ENCODE measurements at regions not wholly inside any gene's neighbourhood (a gene's known extent, or its start where the extent isn't known, plus 50 kb on each side); places are given as distances from the start of the nearest gene placed in this dataset.

- no peak for DNase-seq (ENCODE audit: low read depth, low spot score)
- BruUV-seq (replicated peaks) = no TSS peak
These were observed 92.7 kb downstream of the C12orf75 start for GRCh38 chr12:105423237-105423636.

More at GRCh38 chr12:105423237-105423636, 92.7 kb downstream of the C12orf75 start:
- peaks cover 0 to 5% of the 10 kb centered on the region in 2 experiments; a peak in 1 of 4 replicates for H3K4me1 ChIP-seq (ENCODE audit: control insufficient read depth in 1 of 2, insufficient read depth in 2 of 2, low read length in 2 of 2)
- no peaks in the 10 kb centered on the region for H3K36me3 ChIP-seq (ENCODE audit: control insufficient read depth in 1 of 2, insufficient read depth in 2 of 2, low read length in 2 of 2)
- H3K27ac ChIP-seq (ENCODE audit: low read depth, low read length) = no peak overlapping the region
- intact Hi-C loops (cut with micrococcal nuclease) = loop anchor here (10.0 kb wide), 2 partner anchors 282 to 1502 kb away; no protein-coding TSS in a partner anchor
- no peaks in the 10 kb centered on the region for H3K79me2 ChIP-seq (ENCODE audit: insufficient read depth, low read length)
- TF ChIP-seq, protein P1, sequence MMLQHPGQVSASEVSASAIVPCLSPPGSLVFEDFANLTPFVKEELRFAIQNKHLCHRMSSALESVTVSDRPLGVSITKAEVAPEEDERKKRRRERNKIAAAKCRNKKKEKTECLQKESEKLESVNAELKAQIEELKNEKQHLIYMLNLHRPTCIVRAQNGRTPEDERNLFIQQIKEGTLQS (IDR thresholded peaks at IDR 0.05) = no peak
- no peak for TF ChIP-seq YY1 (IDR thresholded peaks at IDR 0.05; ENCODE audit: extremely low read depth, insufficient replicate concordance, low read depth, low read length)
- TF ChIP-seq FOSL1 (IDR thresholded peaks at IDR 0.05; ENCODE audit: low read depth) = no peak
- no peak for TF ChIP-seq SP1 (IDR thresholded peaks at IDR 0.05; ENCODE audit: low read depth)
- TF ChIP-seq CTCF (IDR thresholded peaks at IDR 0.05 in 2 of 3, conservative IDR thresholded peaks at IDR 0.05 in 1 of 3; ENCODE audit: borderline replicate concordance in 1 of 3, insufficient read depth in 1 of 3, low read depth in 2 of 3, low read length in 2 of 3) = no peak
- TF ChIP-seq MAX (IDR thresholded peaks at IDR 0.05) = no peak
- TF ChIP-seq CEBPB (IDR thresholded peaks at IDR 0.05; ENCODE audit: low read depth) = no peak
- no peak for TF ChIP-seq EZH2 (IDR thresholded peaks at IDR 0.05)
- TF ChIP-seq POLR2A (IDR thresholded peaks at IDR 0.05; ENCODE audit: borderline replicate concordance, extremely low read depth, insufficient read depth, insufficient read length) = no peak
- TF ChIP-seq SIN3A (IDR thresholded peaks at IDR 0.05; ENCODE audit: low read depth) = no peak
- TF ChIP-seq EGR1 (IDR thresholded peaks at IDR 0.05; ENCODE audit: low read depth) = no peak
- no peak for TF ChIP-seq CBX3 (IDR thresholded peaks at IDR 0.05; ENCODE audit: low read depth)
- no peak for TF ChIP-seq POLR2AphosphoS5 (IDR thresholded peaks at IDR 0.05; ENCODE audit: low read depth, low read length)
- no peak for TF ChIP-seq ZNF274 (IDR thresholded peaks at IDR 0.05; ENCODE audit: low read depth, low read length)
- TF ChIP-seq EZH2phosphoT487 (IDR thresholded peaks at IDR 0.05; ENCODE audit: borderline replicate concordance) = no peak
- no peak for ATAC-seq
- no peak overlapping the region for H3K4me3 ChIP-seq (replicated peaks in 1 of 2; ENCODE audit: low read depth in 1 of 2, low read length in 2 of 2)
- H2AFZ ChIP-seq (ENCODE audit: low read depth, low read length, poor library complexity, severe bottlenecking) = no peak overlapping the region
- ChIA-PET CTCF (no interaction called here), POLR2A (no interaction called here), RAD21 (ENCODE audit: low non-redundant PET in 1 of 2, low total read pairs in 2 of 2, uncharacterized antibody in 2 of 2, unreplicated experiment in 2 of 2) (no interaction called here)
- no peaks in the 10 kb centered on the region for H3K27me3 ChIP-seq (ENCODE audit: insufficient read depth, low read length)
- H3K9ac ChIP-seq (ENCODE audit: low read length) = no peak overlapping the region
- no peaks in the 10 kb centered on the region for H3K9me2 ChIP-seq (ENCODE audit: insufficient read depth)
- no peak overlapping the region for H3K4me2 ChIP-seq (ENCODE audit: low read length)
- H4K20me1 ChIP-seq (ENCODE audit: insufficient read depth) = no peaks in the 10 kb centered on the region
- no peaks in the 10 kb centered on the region for H3K9me3 ChIP-seq (ENCODE audit: control insufficient read depth in 1 of 2, insufficient read depth in 1 of 2, low read depth in 1 of 2, low read length in 2 of 2)
